ENCODE measurements at regions not wholly inside any gene's neighbourhood (a gene's known extent, or its start where the extent isn't known, plus 50 kb on each side); places are given as distances from the start of the nearest gene placed in this dataset.

DNA sequence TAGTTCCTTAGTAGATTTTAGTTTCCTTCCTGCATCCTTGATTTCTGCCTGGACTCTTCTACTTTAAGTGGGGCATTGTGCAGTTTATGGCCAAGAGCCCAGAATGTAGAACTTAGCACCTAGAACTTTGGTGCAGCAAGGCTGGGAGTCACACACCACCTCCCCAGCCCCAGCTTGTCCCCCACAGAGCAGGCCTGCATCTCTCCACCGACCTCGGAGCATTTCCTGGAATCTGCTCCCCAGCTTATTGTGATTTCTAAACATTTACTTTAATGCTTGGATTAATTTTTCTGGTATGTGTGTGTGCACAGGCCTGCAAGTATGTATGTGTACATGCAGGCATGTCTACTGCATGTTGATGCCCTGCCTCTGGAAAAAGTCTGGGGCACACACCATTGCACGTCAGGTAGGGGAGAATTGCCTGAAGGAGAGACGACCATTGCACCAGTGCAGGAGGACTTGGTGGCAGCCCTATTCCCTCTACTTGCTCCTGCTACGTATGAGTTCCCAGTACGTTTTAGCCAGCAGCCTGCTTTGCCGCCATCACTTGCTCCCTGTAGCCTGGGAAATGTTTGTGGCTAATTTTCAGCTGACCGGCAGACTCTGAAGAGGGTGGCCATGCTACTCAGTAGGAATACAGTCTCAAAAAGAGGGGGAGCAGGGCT, 419.9 kb upstream of the HS6ST1 start:
- TF ChIP-seq, protein P1, sequence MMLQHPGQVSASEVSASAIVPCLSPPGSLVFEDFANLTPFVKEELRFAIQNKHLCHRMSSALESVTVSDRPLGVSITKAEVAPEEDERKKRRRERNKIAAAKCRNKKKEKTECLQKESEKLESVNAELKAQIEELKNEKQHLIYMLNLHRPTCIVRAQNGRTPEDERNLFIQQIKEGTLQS (CRISPR knock-in tag; conservative IDR thresholded peaks at IDR 0.05), result no peak
- TF ChIP-seq, protein P2, sequence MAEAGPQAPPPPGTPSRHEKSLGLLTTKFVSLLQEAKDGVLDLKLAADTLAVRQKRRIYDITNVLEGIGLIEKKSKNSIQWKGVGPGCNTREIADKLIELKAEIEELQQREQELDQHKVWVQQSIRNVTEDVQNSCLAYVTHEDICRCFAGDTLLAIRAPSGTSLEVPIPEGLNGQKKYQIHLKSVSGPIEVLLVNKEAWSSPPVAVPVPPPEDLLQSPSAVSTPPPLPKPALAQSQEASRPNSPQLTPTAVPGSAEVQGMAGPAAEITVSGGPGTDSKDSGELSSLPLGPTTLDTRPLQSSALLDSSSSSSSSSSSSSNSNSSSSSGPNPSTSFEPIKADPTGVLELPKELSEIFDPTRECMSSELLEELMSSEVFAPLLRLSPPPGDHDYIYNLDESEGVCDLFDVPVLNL (CRISPR knock-in tag; IDR thresholded peaks at IDR 0.05; ENCODE audit: borderline replicate concordance, low read depth), result no peak
- no peak for TF ChIP-seq CTCF (IDR thresholded peaks at IDR 0.05)
